HG02571 (cell line): ENCODE measurements at regions not wholly inside any gene's neighbourhood (a gene's known extent, or its start where the extent isn't known, plus 50 kb on each side); places are given as distances from the start of the nearest gene placed in this dataset.

Source experiments
- ATAC-seq: cut with Tn5 transposase; IDR thresholded peaks from one replicate; pipeline ENCODE4 v1.9.1; 2021; ENCODE audit warnings: mild to moderate bottlenecking, moderate library complexity; ENCODE audit not compliant: unreplicated experiment

DNA sequence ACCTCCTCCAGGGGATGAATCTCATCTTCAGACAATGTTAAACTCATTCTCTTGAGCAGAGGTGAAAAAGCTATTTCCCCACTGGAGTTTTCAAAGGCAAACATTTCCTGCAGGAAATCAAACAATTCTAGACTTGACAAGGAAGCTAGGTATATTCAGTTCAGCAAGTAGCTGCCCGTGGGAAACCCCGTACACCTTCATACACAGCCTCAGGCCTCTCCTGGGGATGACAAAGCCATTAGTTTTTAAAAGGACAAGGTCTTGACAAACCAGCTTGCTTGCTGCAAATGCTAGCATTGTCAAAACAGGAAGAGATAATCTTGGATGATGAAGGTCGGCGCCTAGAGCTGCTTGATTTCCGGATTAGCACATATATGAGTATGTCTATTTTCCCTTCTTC lies 1630.8 kb upstream of the TENM4 start:
- ATAC-seq, result no peak

DNA sequence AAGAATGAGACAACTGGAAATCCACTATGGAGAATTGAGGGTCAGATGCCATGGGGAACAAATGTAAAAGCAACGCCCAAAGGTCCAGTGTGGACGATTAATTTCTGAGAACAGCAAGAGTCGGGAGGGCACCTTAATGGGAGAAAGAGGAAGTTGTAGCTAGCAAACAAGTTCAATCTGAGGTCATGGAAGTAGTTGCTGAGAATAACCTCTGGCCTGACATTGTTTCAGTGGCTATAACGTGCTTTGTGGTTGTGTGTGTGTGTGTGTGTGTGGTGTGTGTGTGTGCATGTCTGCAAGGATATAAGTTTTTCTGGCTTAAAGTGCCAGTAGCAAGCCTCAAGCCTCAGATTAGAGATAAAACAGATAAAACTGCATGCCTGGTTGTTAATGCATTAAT lies 1630.1 kb upstream of the TENM4 start:
- peak; percentile 62 for ATAC-seq

DNA sequence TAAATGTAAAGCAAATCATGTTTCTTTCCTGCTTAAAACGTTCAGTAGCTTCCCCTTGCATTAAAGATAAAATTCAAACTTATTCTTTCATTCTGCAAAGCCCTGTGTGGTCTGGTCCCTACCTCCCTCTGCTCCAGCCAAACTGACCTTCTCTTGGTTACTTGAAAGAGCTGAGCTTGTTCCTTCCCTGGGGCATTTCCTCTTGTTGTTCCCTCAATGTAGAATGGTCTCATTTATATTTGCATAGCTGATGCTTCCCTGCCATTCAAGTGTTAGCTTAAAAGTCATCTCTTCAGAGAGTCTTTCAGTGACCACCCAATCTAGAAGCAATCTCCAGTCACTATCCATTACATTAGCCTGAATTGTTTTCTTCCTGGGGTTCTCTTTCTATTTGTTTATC lies 1618.5 kb upstream of the TENM4 start:
- no peak for ATAC-seq

DNA sequence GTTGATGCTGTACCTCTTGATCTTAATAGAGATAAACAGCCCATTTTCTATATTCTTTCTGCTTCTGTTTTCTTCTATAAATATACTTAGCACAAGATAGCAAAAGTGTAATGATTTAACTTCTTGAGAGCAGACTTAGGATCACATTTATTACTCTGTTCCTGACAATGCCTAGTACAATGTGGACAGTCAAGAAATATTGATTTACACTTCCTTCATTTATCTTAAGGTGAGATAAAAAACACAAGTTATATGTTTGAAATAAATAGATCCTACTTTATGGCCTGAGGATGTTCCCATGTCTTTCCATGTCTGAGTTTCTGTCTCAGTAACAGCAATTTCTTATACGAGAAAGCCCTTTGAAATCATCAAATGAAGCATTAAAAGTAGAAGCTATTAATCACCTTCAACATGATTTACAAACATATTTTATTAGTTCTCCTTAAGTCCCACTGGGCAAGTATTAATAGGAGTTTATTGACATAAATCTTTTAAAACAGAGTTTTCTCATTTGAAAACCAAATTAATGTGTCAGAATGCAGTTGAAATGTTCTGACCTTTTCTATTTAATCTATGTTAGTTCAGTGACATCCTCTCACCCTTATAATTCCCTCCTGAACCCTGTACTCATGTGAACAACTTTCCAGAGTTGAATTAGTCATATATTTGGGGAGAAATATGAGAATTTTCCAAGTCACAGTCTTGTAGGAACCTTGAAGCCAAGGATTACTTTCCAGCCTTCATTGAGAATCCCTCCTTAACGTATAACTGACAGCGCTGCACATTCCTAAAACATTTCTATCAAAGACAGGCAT lies 1611.7 kb upstream of the TENM4 start:
- no peak for ATAC-seq

DNA sequence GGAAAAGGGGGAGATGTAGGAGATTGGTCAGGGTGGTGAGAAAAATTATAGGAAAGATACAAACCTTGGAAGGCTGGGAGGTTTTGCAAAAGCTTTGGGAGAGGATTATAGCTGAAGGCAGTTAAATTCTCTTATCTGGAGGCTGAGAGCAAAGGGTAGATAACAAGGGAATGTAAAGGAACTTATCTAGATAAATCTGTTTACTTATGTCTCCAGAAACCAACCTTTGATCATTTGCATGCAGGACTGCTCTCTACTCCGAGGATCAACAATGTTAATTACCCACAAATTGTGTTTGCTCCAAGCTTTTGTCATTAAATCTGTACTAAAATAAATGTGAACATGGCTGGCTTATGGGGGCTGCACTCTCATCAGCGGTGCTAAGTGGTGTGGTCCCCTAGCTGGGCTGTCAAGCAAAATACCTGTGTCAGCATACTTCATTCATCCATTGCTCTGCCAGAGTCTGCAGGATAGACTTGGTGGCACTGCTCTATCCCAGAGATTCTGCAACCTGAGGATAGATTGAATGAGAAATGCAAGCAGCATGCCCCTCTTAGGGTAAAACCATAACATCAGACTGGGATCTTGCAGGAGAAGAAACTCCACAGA lies 1599.2 kb upstream of the TENM4 start:
- ATAC-seq, result no peak

DNA sequence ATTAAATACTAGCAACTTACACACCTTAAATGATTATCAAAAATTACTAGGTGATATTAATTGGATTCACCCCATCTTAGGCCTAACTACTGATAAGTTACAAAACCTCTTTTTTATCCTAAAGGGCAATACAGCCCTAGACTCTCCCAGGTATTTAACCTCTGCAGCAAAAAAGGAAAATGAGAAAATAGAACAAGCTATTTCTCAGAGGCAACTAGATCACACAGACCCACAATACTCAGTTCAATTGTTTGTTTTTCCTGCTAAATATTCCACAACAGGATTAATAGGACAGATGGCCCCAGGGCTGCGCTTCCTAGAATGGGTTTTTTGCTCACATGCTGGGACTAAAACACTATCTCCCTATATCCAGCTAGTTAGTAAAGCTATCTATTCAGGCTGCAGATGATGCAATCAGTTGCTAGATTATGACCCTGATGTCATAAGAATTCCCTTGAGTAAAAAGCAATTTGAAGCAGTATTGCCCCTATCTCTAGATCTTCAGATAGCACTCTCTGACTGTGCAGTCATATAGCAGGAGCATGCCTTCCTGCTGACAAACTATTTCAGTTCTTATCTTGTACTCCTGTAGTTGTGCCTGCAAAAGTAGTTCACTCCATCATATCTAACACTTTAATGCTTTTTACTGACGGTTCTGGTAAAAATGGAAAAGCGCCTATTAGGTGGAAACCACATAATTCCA lies 1595.5 kb upstream of the TENM4 start:
- ATAC-seq, result no peak

DNA sequence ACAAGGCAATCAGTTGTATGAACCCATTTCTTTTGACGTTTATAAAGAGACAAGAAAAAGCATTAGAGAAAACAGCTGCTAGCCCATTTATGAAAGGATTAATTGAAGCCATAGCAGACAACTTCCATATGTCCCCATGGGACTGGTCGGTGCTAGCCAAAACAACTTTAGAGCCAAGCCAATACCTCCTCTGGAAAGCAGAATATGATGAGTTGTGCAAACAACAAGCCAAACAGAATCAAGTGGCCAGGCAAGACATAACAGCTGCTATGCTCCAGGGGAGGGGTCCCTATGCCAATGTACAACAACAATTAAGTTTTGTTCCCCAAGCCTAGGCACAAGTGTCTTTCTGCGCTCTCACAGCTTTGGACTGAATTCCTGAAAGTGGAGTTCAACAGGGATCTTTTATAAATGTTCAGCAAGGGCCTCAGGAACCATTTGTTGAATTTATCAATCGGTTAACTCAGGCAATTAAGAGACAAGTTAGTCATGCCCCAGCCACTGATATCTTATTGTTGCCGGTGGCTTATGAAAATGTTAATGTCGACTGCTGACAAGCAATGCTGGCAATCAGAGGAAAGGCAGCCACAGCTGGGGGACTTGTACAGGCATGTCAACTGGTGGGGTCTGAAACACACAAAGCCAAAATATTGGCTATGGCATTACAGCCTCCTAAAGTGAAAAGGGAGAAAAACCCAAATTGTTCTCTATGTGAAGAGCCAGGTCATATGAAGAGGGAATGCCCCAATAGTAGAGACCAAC lies 1593.1 kb upstream of the TENM4 start:
- ATAC-seq, result no peak

DNA sequence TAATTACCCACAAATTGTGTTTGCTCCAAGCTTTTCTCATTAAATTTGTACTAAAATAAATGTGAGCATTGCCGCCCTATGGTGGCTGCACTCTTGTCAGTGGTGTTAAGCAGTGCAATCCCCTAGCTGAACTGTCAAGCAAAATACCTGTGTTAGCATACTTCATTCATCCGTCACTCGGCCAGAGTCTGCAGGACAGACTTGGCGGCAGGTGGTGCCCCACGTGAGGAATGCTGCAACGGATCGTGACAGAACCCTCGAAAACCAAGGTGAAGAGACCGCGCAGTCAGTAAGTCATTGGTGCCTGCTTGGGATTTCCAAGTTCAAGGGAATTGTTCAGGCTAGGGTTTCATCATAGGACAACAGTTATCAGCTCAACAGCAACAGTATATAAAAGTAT lies 1592.1 kb upstream of the TENM4 start:
- ATAC-seq, result no peak

DNA sequence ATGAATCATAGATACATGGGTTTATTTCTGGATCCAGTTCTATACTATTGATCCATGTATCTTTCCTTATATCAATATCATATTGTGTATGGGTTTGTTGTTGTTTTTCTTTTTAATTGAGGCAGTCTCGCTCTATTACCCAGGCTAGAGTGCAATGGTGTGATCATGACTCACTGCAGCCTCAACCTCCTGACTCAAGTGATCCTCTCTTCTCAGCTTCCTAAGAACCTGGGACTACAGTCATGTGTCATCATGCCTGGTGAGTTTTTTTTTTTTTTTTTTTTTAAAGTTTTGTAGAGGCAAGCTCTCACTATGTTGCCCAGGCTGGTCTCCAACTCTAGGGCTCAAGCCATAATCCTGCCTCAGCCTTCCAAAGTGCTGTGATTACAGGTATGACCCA lies 1589.4 kb upstream of the TENM4 start:
- ATAC-seq, result no peak

DNA sequence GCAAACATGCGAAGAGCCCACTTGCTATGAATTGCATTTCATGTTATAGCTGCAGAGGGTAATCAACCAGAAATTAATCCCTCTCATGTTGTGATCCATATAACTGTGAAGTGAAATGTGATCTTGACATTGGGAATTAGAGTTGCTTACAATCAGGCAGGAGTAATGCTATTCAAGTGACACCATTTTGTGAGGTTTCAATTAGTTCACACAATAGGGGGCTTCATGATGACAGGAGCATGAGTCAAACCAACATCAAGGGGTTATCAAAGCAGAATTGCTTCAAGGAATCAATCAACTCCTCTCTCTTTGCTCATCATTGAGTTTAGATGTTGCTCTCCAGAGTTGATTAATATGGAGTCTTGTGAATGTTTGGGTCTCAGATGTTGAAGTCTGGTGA lies 1585.2 kb upstream of the TENM4 start:
- no peak for ATAC-seq

DNA sequence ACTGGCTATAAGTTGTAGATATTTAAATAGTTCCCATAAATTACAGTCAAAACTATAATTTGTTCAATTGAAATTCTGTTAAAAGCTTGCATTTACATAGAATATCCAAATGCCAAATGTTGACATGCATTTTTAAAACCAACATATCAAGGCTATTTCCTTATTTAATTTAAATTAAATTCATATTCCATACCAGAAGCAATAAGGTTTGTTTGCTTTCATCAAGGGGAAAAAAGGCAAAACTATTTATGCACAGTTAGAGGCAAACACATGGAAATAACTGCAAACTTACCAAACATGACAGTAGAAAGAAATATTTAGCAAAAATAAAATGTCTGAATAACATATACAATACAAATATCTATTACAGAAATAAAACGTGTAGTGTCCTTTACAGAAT lies 1581.2 kb upstream of the TENM4 start:
- ATAC-seq, result no peak

DNA sequence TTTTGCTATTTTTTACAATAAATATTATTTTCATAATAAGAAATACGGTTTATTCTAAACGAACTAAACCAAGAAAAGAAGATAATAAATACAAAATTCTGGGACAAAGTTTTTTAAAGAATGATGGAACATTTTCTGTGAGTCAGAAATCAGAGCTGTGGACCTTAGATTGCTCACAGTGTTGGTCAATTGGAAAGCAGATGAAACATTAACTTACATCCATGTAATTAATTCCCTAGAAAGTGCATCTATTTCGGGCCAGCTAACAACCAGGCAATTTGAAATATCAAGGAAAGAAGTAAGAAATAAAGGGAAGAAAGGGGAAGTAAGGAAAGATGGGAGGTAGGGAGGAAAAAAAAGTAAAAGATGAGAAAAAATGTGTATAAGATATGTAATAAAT lies 1569.8 kb upstream of the TENM4 start:
- no peak for ATAC-seq

DNA sequence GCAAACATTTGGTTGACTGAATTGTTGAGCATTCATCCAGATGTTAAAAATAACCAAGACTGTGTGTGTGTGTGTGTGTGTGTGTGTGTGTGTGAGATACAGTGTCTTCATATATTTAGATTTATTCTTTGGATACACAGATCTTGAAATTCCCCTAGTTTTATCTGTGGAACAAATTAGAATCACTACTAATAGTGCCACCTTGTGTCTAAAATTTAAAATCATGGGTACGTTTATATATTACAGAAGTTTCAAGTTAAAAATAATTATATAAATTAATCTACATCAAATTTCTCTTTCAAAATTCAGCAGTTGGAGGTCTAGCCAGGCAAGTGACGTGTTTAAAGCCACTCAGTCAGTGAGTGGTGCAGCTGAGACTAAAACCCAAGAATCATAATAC lies 1566.2 kb upstream of the TENM4 start:
- ATAC-seq, result no peak

DNA sequence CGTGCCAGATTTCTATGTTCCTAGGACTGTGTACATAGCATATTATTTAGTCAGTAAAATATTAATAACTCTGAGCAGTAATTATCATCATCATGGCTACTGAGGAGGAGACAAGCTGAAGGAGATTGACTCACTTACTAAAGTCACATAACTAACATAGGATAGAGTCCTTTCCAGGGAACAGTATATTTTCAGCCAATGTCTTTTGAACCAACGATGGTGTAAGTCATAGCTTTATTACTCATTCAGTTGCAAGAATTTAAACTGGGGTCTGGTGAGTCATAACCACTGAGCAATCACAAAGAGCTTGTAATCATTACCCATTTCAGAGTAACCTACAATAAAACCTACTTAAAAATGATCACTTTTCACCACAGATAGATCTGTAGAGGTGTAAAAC lies 1564.8 kb upstream of the TENM4 start:
- ATAC-seq, result no peak

DNA sequence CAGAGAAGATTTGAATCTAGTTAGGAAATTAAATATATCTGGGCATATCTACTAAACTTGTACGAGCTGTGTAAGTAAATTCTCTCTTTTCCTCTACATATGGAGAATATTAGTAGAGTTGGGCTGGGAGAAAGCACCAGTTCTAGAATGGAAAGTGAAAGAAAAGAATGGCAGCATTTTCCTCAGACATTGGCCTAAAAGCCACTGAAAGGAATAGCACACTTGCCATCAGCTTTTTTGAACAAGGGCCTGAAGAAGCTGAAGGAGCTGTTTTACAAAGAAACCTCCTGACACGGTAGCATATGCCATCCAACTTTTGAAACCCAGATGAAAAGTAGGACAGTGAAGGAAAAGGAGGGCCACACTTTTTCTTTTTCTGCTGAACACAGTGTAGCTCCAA lies 1563.7 kb upstream of the TENM4 start:
- ATAC-seq, result no peak

DNA sequence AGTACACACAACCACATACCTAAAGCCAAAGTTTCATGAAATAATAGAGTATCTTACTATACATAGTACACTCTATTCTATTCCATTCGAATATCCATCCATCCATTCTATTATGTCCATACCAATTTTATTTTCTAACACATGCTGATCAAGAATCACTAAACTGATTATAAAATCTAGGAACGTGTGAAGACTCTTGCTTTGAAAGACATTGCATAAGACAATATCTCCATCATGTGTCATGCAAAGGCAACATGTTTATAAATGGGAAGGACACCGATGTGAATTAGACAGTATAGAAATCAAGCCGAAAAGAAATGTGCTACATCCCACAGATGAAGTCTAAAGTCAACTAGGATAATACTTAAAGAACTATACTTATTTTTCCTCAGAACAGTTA lies 1561.5 kb upstream of the TENM4 start:
- ATAC-seq, result no peak

DNA sequence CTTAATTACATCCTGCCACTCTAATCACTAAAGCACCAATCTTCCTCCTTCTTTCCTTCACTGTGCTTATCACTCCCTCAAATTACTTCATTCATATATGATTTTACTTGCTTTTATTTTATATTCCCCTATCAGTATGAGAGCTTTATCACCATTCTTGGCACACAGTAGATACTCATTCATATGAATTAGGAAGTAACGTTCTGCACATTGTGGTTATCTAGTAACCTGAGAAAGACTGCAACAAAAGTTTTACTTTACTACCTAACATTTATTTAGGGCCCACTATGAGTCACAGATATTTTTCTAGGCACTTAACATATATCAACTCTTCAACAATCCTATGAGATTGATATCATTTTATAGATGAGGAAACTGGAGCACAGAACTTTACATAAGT lies 1559.9 kb upstream of the TENM4 start:
- ATAC-seq, result no peak

DNA sequence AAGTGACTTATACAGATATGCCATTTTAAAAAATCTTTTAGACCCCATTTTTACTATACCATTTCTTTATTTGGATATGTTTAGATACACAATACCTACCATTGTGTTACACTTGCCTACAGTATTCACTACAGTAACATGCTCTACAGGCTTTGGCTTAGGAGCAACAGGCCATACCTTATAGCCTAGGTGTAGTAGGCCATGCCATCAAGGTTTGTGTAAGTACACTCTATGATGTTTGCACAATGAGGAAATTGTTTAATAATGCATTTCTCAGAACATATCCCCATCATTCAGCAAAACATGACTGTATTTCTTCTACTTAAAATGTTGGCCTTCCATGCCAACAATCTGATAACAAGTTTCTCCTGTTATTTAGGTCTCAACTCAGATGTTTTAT lies 1559.5 kb upstream of the TENM4 start:
- no peak for ATAC-seq

DNA sequence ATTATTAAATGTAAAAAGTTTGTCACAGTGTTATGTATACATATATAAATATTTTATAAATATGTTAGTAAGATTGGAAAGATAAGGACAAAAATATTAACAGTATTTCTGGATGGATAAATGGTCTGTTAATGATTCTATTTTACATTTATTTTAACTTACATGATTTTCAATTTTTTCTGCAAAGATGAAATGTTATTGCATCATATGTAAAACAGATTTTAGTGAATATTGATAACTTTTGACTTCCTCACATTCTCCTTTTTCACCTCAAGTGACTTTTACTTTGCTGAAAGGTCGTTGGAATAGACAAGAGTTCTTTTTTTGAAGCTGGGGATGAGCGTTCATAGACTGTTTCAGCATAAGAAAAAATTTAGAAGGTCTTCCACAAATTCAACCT lies 1554.7 kb upstream of the TENM4 start:
- ATAC-seq, result no peak

DNA sequence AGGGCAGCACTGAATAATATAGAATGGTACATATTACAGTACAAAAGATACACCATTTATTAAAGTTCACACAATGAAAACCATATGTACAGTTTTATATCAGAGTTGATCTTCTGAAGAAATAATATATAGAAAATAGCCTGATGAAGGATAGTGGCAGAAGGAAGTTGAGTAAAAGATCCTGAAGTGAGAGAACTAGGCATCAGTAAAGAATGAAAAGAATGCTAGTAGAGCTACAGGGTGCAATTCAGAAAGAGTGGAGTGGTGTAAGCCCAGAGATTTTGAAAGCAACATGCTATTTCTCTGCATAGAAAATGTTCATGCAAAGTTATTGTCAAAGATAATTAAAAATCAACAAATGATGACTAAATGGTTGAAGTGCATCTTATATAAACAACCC lies 1552.7 kb upstream of the TENM4 start:
- no peak for ATAC-seq

DNA sequence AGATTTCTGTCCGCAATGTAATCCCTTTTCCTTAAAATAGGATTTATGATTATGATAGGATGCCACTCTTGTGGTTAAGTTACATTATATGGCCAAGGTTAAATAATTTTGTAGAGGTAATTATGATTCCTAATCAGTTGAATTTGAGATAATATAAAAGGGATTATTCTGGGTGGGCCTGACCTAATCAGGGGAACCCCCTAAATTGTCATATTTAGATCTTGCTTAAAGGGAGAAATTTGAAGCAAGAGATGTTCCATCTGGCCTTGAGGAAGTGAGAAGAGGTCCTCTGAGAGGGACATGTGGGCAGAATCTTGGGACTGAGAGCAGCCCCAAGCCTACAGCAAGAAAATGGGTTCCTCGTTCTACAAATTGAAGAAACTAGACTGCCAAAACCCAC lies 1550.1 kb upstream of the TENM4 start:
- no peak for ATAC-seq

DNA sequence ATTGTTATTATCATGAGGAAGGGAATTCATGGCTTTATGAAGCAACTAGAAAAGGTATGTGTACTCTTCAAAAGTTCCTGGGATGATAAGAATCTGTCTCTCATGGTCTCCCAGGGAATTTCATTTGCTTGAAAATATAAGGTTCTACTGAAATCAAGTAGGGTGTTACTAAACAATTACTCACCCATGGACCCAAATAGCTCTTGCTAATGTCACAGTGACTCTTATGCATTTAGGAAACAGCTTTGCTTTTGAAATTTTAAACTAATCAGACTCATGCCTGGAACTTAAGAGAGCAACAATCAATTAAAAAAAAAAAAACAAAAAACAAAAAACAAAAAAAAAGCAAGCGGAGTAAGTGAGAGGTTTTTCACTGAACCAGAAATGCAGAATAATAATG lies 1546.3 kb upstream of the TENM4 start:
- no peak for ATAC-seq
